Endothelial cell of umbilical vein (primary cell): ENCODE measurements at regions not wholly inside any gene's neighbourhood (a gene's known extent, or its start where the extent isn't known, plus 50 kb on each side); places are given as distances from the start of the nearest gene placed in this dataset.
"Not testable (repeated sequence)": the region's sequence is repeated elsewhere in the genome, so short reads cannot be mapped to it uniquely, and the experiment has no call there.

Experiments
- CTCF ChIP-seq, 2 donors: IDR thresholded peaks; 1 replicate in 1 of 2; 2 replicates in 1 of 2; pipeline ENCODE4 v1.5.1; 2011; ENCODE audit warnings: low read length in 2 of 2, mild to moderate bottlenecking in 2 of 2, moderate library complexity in 2 of 2, control low read depth in 1 of 2, inconsistent platforms in 1 of 2, low read depth in 1 of 2; ENCODE audit not compliant: insufficient read depth in 1 of 2; ENCODE audit errors: extremely low read depth in 1 of 2
- EZH2 ChIP-seq: IDR thresholded peaks from 2 replicates; pipeline ENCODE4 v1.6.1; 2012; ENCODE audit warnings: borderline replicate concordance, low read depth, mild to moderate bottlenecking, moderate library complexity, low read length, inconsistent platforms; ENCODE audit not compliant: severe bottlenecking
- POLR2AphosphoS5 ChIP-seq: IDR thresholded peaks from 2 replicates; pipeline ENCODE4 v1.6.1; 2012; ENCODE audit warnings: low read depth, mild to moderate bottlenecking, control low read depth, low read length, moderate library complexity; ENCODE audit not compliant: insufficient read depth
- TF ChIP-seq, protein P1 (sequence below): IDR thresholded peaks from 2 replicates; pipeline ENCODE4 v1.6.1; 2011; ENCODE audit not compliant: insufficient read depth, insufficient read length

DNA sequence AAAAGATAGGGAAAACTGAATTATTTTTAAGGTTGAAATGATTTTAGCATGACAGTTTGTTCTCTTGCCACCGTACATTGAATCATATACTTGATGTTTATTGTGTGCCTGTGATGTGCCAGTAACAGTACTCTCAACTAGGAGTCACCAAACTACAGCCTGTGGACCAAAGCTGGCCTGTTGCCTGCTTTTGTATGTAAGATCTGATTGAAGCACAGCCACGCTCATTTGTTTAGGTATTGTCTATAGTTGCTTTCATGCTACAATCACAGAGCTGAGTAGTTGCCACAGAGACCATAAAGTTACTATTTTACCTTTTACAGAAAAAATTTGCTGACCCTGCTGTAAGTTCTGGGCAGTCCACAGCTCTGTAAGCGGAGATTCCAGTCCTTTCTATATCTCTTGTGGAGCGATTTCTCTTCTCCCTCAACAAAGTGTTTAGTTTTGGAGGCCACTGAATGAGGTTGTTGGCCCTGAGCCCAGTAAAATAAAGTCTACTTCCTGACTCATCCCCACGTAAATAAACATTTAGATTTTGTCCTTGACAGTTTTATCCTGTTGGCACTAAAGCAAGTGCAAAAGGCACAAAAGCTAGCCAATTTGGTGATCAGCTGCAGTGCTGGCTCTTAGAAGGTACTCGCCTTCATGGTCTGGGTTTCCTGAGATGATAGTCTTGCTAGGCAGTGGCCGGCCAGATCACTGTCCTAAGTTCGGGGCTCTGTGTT lies 180.2 kb upstream of the ZNF92 start:
- TF ChIP-seq POLR2AphosphoS5; EZH2; CTCF (IDR thresholded peaks at IDR 0.05; ENCODE audit: extremely low read depth in 1 of 2, insufficient read depth in 1 of 2, low read depth in 1 of 2, low read length in 2 of 2): not testable (repeated sequence)
- TF ChIP-seq, protein P1, sequence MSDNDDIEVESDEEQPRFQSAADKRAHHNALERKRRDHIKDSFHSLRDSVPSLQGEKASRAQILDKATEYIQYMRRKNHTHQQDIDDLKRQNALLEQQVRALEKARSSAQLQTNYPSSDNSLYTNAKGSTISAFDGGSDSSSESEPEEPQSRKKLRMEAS, result not testable (repeated sequence)
